RWPE2 (cell line): ENCODE measurements at regions not wholly inside any gene's neighbourhood (a gene's known extent, or its start where the extent isn't known, plus 50 kb on each side); places are given as distances from the start of the nearest gene placed in this dataset.

Experiments
- ATAC-seq: fragments of 200-7000 bp; cut with Tn5 transposase; 3 replicates; pipeline ENCODE4 v1.9.1; 2021; ENCODE audit warnings: low read depth
- DNase-seq: peaks from one replicate; pipeline ENCODE4 v3.0.0-alpha.2; 2020; ENCODE audit warnings: low spot score
- H3K27ac ChIP-seq: fragments of 450-650 bp; 2 replicates; pipeline ENCODE4 v1.5.1; 2017; ENCODE audit warnings: mild to moderate bottlenecking; ENCODE audit not compliant: poor library complexity, severe bottlenecking
- H3K27me3 ChIP-seq: fragments of 250-450 bp; sonication (Bioruptor Pico); 2 replicates; pipeline ENCODE4 v1.5.1; 2021; ENCODE audit warnings: mild to moderate bottlenecking, moderate library complexity; ENCODE audit not compliant: insufficient read depth, poor library complexity, severe bottlenecking
- H3K36me3 ChIP-seq: fragments of 250-450 bp; sonication (Bioruptor Pico); 2 replicates; pipeline ENCODE4 v1.5.1; 2020; ENCODE audit warnings: low read depth, mild to moderate bottlenecking, moderate library complexity
- H3K4me1 ChIP-seq: fragments of 250-450 bp; sonication (Bioruptor Pico); 2 replicates; pipeline ENCODE4 v1.5.1; 2021; ENCODE audit warnings: mild to moderate bottlenecking, moderate library complexity; ENCODE audit not compliant: insufficient read depth, poor library complexity, severe bottlenecking
- H3K4me3 ChIP-seq: fragments of 250-450 bp; sonication (Bioruptor Pico); 2 replicates; pipeline ENCODE4 v1.5.1; 2021; ENCODE audit warnings: mild to moderate bottlenecking, moderate library complexity; ENCODE audit not compliant: severe bottlenecking
- H3K9me3 ChIP-seq: fragments of 250-450 bp; sonication (Bioruptor Pico); 2 replicates; pipeline ENCODE4 v1.5.1; 2021; ENCODE audit warnings: mild to moderate bottlenecking, moderate library complexity; ENCODE audit not compliant: severe bottlenecking
- CTCF ChIP-seq: fragments of 450-650 bp; IDR thresholded peaks from one replicate; pipeline ENCODE4 v1.5.1; 2017; ENCODE audit warnings: mild to moderate bottlenecking, moderate library complexity; ENCODE audit not compliant: poor library complexity, severe bottlenecking

GRCh38 chr9:28999057-28999456 lies 1425.8 kb upstream of the C9orf72 start:
- no peak for ATAC-seq
- peaks cover 4% of the 10 kb centered on the region for H3K4me1 ChIP-seq
- no peak overlapping the region for H3K27ac ChIP-seq
- no peaks in the 10 kb centered on the region for H3K9me3 ChIP-seq
- H3K36me3 ChIP-seq = no peaks in the 10 kb centered on the region
- no peaks in the 10 kb centered on the region for H3K27me3 ChIP-seq
- no peak for TF ChIP-seq CTCF
- no peak for DNase-seq
- H3K4me3 ChIP-seq = no peak overlapping the region

GRCh38 chr9:28999806-29000205 lies 1426.5 kb upstream of the C9orf72 start:
- no peak for TF ChIP-seq CTCF
- peaks cover 4% of the 10 kb centered on the region for H3K4me1 ChIP-seq
- no peak for DNase-seq
- no peaks in the 10 kb centered on the region for H3K27me3 ChIP-seq
- H3K9me3 ChIP-seq = no peaks in the 10 kb centered on the region
- H3K4me3 ChIP-seq = no peak overlapping the region
- no peaks in the 10 kb centered on the region for H3K36me3 ChIP-seq
- no peak overlapping the region for H3K27ac ChIP-seq
- ATAC-seq = peak; percentile 71

GRCh38 chr9:29001006-29001405 lies 1427.7 kb upstream of the C9orf72 start:
- H3K36me3 ChIP-seq = no peaks in the 10 kb centered on the region
- no peak for TF ChIP-seq CTCF
- ATAC-seq = no peak

GRCh38 chr9:29004988-29005387 lies 1431.7 kb upstream of the C9orf72 start:
- DNase-seq = no peak
- Histone ChIP-seq H3K27ac (no peak overlapping the region), H3K27me3 (no peaks in the 10 kb centered on the region), H3K9me3 (no peaks in the 10 kb centered on the region), H3K4me1 (peaks cover 2% of the 10 kb centered on the region), H3K4me3 (no peak overlapping the region), H3K36me3 (no peaks in the 10 kb centered on the region)
- TF ChIP-seq CTCF = no peak
- no peak for ATAC-seq

More at GRCh38 chr9:29001006-29001405, 1427.7 kb upstream of the C9orf72 start:
- no peaks in the 10 kb centered on the region for H3K9me3 ChIP-seq
- H3K27ac ChIP-seq = no peak overlapping the region
- peaks cover 4% of the 10 kb centered on the region for H3K4me1 ChIP-seq
- no peak overlapping the region for H3K4me3 ChIP-seq
- no peak for DNase-seq
- no peaks in the 10 kb centered on the region for H3K27me3 ChIP-seq

GRCh38 chr9:29006628-29007027 lies 1433.3 kb upstream of the C9orf72 start:
- Histone ChIP-seq H3K36me3 (no peaks in the 10 kb centered on the region), H3K4me3 (no peak overlapping the region), H3K9me3 (no peaks in the 10 kb centered on the region), H3K27me3 (no peaks in the 10 kb centered on the region), H3K27ac (no peak overlapping the region), H3K4me1 (no peaks in the 10 kb centered on the region)
- DNase-seq (no peak), ATAC-seq (peak; percentile 61)
- TF ChIP-seq CTCF = no peak
